H9 (cell line): ENCODE measurements at regions not wholly inside any gene's neighbourhood (a gene's known extent, or its start where the extent isn't known, plus 50 kb on each side); places are given as distances from the start of the nearest gene placed in this dataset.

ENCODE experiments used
- DNase-seq: peaks from one replicate; pipeline ENCODE4 v3.0.0-alpha.2; 2017
- H2AFZ ChIP-seq: one replicate; pipeline ENCODE4 v1.6.1; 2013; ENCODE audit warnings: mild to moderate bottlenecking, low read length, control low read depth, moderate library complexity
- H2AK5ac ChIP-seq: 2 replicates; pipeline ENCODE4 v1.6.1; 2013; ENCODE audit warnings: low read length, control low read depth, mixed read lengths; ENCODE audit not compliant: insufficient read length
- H2BK120ac ChIP-seq: one replicate; pipeline ENCODE4 v1.6.1; 2013; ENCODE audit warnings: low read depth, mild to moderate bottlenecking, low read length, control low read depth, inconsistent platforms; ENCODE audit not compliant: poor library complexity, severe bottlenecking
- H2BK12ac ChIP-seq: 2 replicates; pipeline ENCODE4 v1.6.1; 2013; ENCODE audit warnings: low read length, control low read depth, mixed read lengths, low read depth; ENCODE audit not compliant: insufficient read length
- H2BK15ac ChIP-seq: 2 replicates; pipeline ENCODE4 v1.6.1; 2013; ENCODE audit warnings: low read depth, low read length, control low read depth
- H2BK20ac ChIP-seq: one replicate; pipeline ENCODE4 v1.6.1; 2013; ENCODE audit warnings: low read depth, mild to moderate bottlenecking, low read length, control low read depth, inconsistent platforms; ENCODE audit not compliant: poor library complexity, severe bottlenecking
- H2BK5ac ChIP-seq: 2 replicates; pipeline ENCODE4 v1.6.1; 2013; ENCODE audit warnings: low read length, control low read depth, mixed read lengths; ENCODE audit not compliant: insufficient read length
- H3K14ac ChIP-seq: 2 replicates; pipeline ENCODE4 v1.6.1; 2013; ENCODE audit warnings: low read length, control low read depth; ENCODE audit not compliant: insufficient read depth
- H3K18ac ChIP-seq: 2 replicates; pipeline ENCODE4 v1.6.1; 2013; ENCODE audit warnings: low read depth, mild to moderate bottlenecking, mixed read lengths, low read length, control low read depth; ENCODE audit not compliant: insufficient read length
- H3K23ac ChIP-seq: 2 replicates; pipeline ENCODE4 v1.6.1; 2013; ENCODE audit warnings: low read length, control low read depth, mixed read lengths, low read depth; ENCODE audit not compliant: insufficient read length
- H3K23me2 ChIP-seq: 2 replicates; pipeline ENCODE4 v1.6.1; 2013; ENCODE audit warnings: low read depth, mild to moderate bottlenecking, mixed read lengths, low read length, control low read depth; ENCODE audit not compliant: insufficient read length, poor library complexity, severe bottlenecking
- H3K27ac ChIP-seq: 2 replicates; pipeline ENCODE4 v1.5.1; 2013; ENCODE audit warnings: low read length, control low read depth, mixed read lengths, low read depth; ENCODE audit not compliant: insufficient read length
- H3K27me3 ChIP-seq: 2 replicates; pipeline ENCODE4 v1.6.1; 2013; ENCODE audit warnings: low read length, control low read depth, inconsistent platforms; ENCODE audit not compliant: insufficient read depth
- H3K4ac ChIP-seq: 2 replicates; pipeline ENCODE4 v1.6.1; 2013; ENCODE audit warnings: low read depth, mild to moderate bottlenecking, control low read depth, inconsistent platforms, low read length, moderate library complexity
- H3K4me1 ChIP-seq: 2 replicates; pipeline ENCODE4 v1.6.1; 2013; ENCODE audit warnings: low read length, control low read depth, inconsistent platforms; ENCODE audit not compliant: insufficient read depth
- H3K4me2 ChIP-seq: 2 replicates; pipeline ENCODE4 v1.6.1; 2013; ENCODE audit warnings: low read length, control low read depth, mixed read lengths; ENCODE audit not compliant: insufficient read length, insufficient read depth
- H3K56ac ChIP-seq: 2 replicates; pipeline ENCODE4 v1.6.1; 2013; ENCODE audit warnings: low read depth, mild to moderate bottlenecking, mixed read lengths, low read length, control low read depth; ENCODE audit not compliant: insufficient read length
- H3K79me1 ChIP-seq: 2 replicates; pipeline ENCODE4 v1.6.1; 2013; ENCODE audit warnings: low read depth, mild to moderate bottlenecking, moderate library complexity, low read length, control low read depth, inconsistent platforms; ENCODE audit not compliant: insufficient read depth, poor library complexity, severe bottlenecking
- H3K79me2 ChIP-seq: 2 replicates; pipeline ENCODE4 v1.6.1; 2013; ENCODE audit warnings: low read length, control low read depth, inconsistent platforms; ENCODE audit not compliant: insufficient read depth
- H3K9ac ChIP-seq: 2 replicates; pipeline ENCODE4 v1.6.1; 2013; ENCODE audit warnings: low read length, control low read depth, mixed read lengths; ENCODE audit not compliant: insufficient read length; ENCODE audit errors: extremely low read depth
- H3K9me3 ChIP-seq: one replicate; pipeline ENCODE4 v1.6.1; 2013; ENCODE audit warnings: low read depth, low read length, inconsistent platforms; ENCODE audit not compliant: control insufficient read depth
- H3T11ph ChIP-seq: one replicate; pipeline ENCODE4 v1.6.1; 2013; ENCODE audit warnings: mild to moderate bottlenecking, low read length, control low read depth, inconsistent platforms
- H4K20me1 ChIP-seq: one replicate; pipeline ENCODE4 v1.6.1; 2013; ENCODE audit not compliant: control insufficient read depth, insufficient read length, insufficient read depth
- H4K5ac ChIP-seq: 2 replicates; pipeline ENCODE4 v1.6.1; 2013; ENCODE audit warnings: low read depth, mild to moderate bottlenecking, mixed read lengths, low read length, control low read depth; ENCODE audit not compliant: insufficient read length
- H4K8ac ChIP-seq: replicated peaks from 2 replicates; pipeline ENCODE4 v1.6.1; 2013; ENCODE audit warnings: low read length, control low read depth, mixed read lengths, low read depth; ENCODE audit not compliant: insufficient read length
- H4K91ac ChIP-seq: 2 replicates; pipeline ENCODE4 v1.6.1; 2013; ENCODE audit warnings: low read depth, mild to moderate bottlenecking, moderate library complexity, mixed read lengths, low read length, control low read depth; ENCODE audit not compliant: insufficient read length
- H3K27ac Mint-ChIP-seq, 3 experiments: 2 replicates in 2 of 3; 3 replicates in 1 of 3; pipeline ENCODE4 v1.8.0; 2020 to 2021; ENCODE audit warnings: mixed read lengths in 3 of 3, mild to moderate bottlenecking in 1 of 3, moderate library complexity in 1 of 3
- H3K27me3 Mint-ChIP-seq: 2 replicates; pipeline ENCODE4 v1.8.0; 2021; ENCODE audit warnings: low read depth, mild to moderate bottlenecking, moderate library complexity, mixed read lengths
- H3K36me3 Mint-ChIP-seq, 3 experiments: 2 replicates in 2 of 3; 3 replicates in 1 of 3; pipeline ENCODE4 v1.8.0; 2020 to 2021; ENCODE audit warnings: low read depth in 3 of 3, mixed read lengths in 3 of 3; ENCODE audit not compliant: insufficient read depth in 1 of 3
- H3K4me1 Mint-ChIP-seq, 2 experiments: 2 replicates each; pipeline ENCODE4 v1.8.0; 2020; ENCODE audit warnings: mixed read lengths in 2 of 2
- H3K4me3 Mint-ChIP-seq, 2 experiments: 2 replicates in 1 of 2; 3 replicates in 1 of 2; pipeline ENCODE4 v1.8.0; 2020 to 2021; ENCODE audit warnings: mild to moderate bottlenecking in 2 of 2, mixed read lengths in 2 of 2, moderate library complexity in 1 of 2
- H3K9me3 Mint-ChIP-seq, 2 experiments: 2 replicates in 1 of 2; 3 replicates in 1 of 2; pipeline ENCODE4 v1.8.0; 2020; ENCODE audit warnings: mild to moderate bottlenecking in 2 of 2, mixed read lengths in 2 of 2, moderate library complexity in 1 of 2
- WGBS: extraction: QIAGEN DNeasy Blood & Tissue Kit; methylation state at CpG from one replicate; pipeline ENCODE4 v1.1.7; 2013; ENCODE audit warnings: missing lambda C conversion rate, low lambda C conversion rate, mixed read lengths; ENCODE audit not compliant: insufficient read length; ENCODE audit errors: extremely low coverage; 5-methylcytosine and 5-hydroxymethylcytosine counted together
- TF ChIP-seq, protein P1 (sequence below): fragments of 200-600 bp; sonication (generic); conservative IDR thresholded peaks from 3 replicates; pipeline ENCODE4 v1.8.0; 2021; ENCODE audit warnings: antibody characterized with exemption, mild to moderate bottlenecking

DNA sequence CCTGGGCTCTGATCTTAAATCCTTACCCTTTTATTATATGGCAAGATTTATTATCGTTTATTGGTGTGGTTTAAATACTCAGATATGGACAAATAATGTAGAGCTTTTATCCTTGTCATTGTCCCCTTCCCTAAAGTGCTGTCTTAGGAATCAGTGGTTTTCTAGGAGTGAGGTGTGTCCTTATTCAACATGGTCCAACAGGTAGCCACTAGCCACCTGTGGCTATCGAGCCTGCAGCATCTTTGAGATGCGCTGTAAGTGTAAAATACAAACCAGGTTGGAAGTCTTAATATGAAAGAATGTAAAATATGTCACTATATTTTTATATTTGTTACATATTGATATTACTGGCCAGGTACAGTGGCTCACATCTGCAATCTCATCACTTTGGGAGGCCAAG, 82.4 kb upstream of the BASP1 start:
- H3K36me3 Mint-ChIP-seq, result peaks cover 0 to 5% (median 0%) of the 10 kb centered on the region in 3 experiments; a peak in 1 of 7 replicates
- H3K9ac ChIP-seq, result no peak overlapping the region
- no peak overlapping the region for H2BK12ac ChIP-seq
- no peak overlapping the region for H3K4ac ChIP-seq
- no peak overlapping the region for H2BK20ac ChIP-seq
- H3K79me2 ChIP-seq, result no peaks in the 10 kb centered on the region
- H4K8ac ChIP-seq, result no peak overlapping the region
- no peaks in the 10 kb centered on the region for H3K9me3 ChIP-seq
- no peak overlapping the region for H4K5ac ChIP-seq
- H3T11ph ChIP-seq, result no peak overlapping the region
- no peak overlapping the region for H2AFZ ChIP-seq
- no peak overlapping the region for H3K27ac ChIP-seq
- TF ChIP-seq, protein P1, sequence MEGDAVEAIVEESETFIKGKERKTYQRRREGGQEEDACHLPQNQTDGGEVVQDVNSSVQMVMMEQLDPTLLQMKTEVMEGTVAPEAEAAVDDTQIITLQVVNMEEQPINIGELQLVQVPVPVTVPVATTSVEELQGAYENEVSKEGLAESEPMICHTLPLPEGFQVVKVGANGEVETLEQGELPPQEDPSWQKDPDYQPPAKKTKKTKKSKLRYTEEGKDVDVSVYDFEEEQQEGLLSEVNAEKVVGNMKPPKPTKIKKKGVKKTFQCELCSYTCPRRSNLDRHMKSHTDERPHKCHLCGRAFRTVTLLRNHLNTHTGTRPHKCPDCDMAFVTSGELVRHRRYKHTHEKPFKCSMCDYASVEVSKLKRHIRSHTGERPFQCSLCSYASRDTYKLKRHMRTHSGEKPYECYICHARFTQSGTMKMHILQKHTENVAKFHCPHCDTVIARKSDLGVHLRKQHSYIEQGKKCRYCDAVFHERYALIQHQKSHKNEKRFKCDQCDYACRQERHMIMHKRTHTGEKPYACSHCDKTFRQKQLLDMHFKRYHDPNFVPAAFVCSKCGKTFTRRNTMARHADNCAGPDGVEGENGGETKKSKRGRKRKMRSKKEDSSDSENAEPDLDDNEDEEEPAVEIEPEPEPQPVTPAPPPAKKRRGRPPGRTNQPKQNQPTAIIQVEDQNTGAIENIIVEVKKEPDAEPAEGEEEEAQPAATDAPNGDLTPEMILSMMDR, result no peak
- no peak overlapping the region for H3K4me3 Mint-ChIP-seq
- H2BK120ac ChIP-seq, result no peak overlapping the region
- peaks cover 9% of the 10 kb centered on the region in 2 experiments for H3K4me1 Mint-ChIP-seq
- no peak overlapping the region for H4K91ac ChIP-seq
- H3K4me1 ChIP-seq, result no peaks in the 10 kb centered on the region
- H3K27me3 Mint-ChIP-seq, result no peaks in the 10 kb centered on the region
- H3K23me2 ChIP-seq, result no peaks in the 10 kb centered on the region
- H3K56ac ChIP-seq, result no peak overlapping the region
- no peaks in the 10 kb centered on the region for H3K79me1 ChIP-seq
- no CpG with 5 or more reads among the region's 3 CpGs for WGBS
- H2BK5ac ChIP-seq, result no peak overlapping the region
- no peaks in the 10 kb centered on the region for H3K27me3 ChIP-seq
- H2AK5ac ChIP-seq, result no peak overlapping the region
- no peak for DNase-seq
- no peak overlapping the region for H3K23ac ChIP-seq
- H3K14ac ChIP-seq, result no peak overlapping the region
- H3K18ac ChIP-seq, result no peak overlapping the region
- H3K4me2 ChIP-seq, result no peak overlapping the region
- no peak overlapping the region for H3K27ac Mint-ChIP-seq
- no peaks in the 10 kb centered on the region for H4K20me1 ChIP-seq
- H3K9me3 Mint-ChIP-seq, result no peaks in the 10 kb centered on the region; a peak in 1 of 5 replicates
- no peak overlapping the region for H2BK15ac ChIP-seq
